ENCODE measurements at regions not wholly inside any gene's neighbourhood (a gene's known extent, or its start where the extent isn't known, plus 50 kb on each side); places are given as distances from the start of the nearest gene placed in this dataset.
A peak's percentile ranks its signal among the peaks of the same experiment; 100 is the strongest.

- no peaks in the 10 kb centered on the region for H3K36me3 ChIP-seq
- peaks cover 0 to 3% (median 0%) of the 10 kb centered on the region in 9 donors for H3K27me3 ChIP-seq
- ATAC-seq = peak; percentile 42 to 81 (median 56)
- H3K4me3 ChIP-seq = no peak overlapping the region
- peaks cover 0 to 3% (median 0%) of the 10 kb centered on the region in 12 donors for H3K4me1 ChIP-seq
- intact Hi-C loops (cut with DNase I) = no loop called here
- WGBS, 4 donors = 75 to 81% (median 76%) methylated on average over 4 of the region's 4 CpGs
- no peak overlapping the region for H3K27ac ChIP-seq
- DNase-seq = peak in 4 of 5 donors; percentile 27 to 51 (median 34)
- TF ChIP-seq POLR2A (IDR thresholded peaks at IDR 0.05) (no peak), CTCF (IDR thresholded peaks at IDR 0.05) (no peak)
- no peaks in the 10 kb centered on the region for H3K9me3 ChIP-seq
Observed at GRCh38 chr20:39909447-39909846, 779.6 kb downstream of the MAFB start.

- no peak for DNase-seq
- Histone ChIP-seq H3K4me3 (no peak overlapping the region), H3K9me3 (no peaks in the 10 kb centered on the region), H3K4me1 (peaks cover 0 to 3% (median 0%) of the 10 kb centered on the region in 12 donors), H3K27me3 (peaks cover 0 to 3% (median 0%) of the 10 kb centered on the region in 9 donors), H3K36me3 (no peaks in the 10 kb centered on the region), H3K27ac (no peak overlapping the region)
- intact Hi-C loops (cut with DNase I) = no loop called here
- TF ChIP-seq CTCF (IDR thresholded peaks at IDR 0.05) (no peak), POLR2A (IDR thresholded peaks at IDR 0.05) (no peak)
- 66 to 80% (median 78%) methylated on average over 7 of the region's 7 CpGs for WGBS, 4 donors
- no peak for ATAC-seq
Observed at GRCh38 chr20:39904476-39905112, 784.4 kb downstream of the MAFB start.

- TF ChIP-seq CTCF (IDR thresholded peaks at IDR 0.05) (no peak), POLR2A (IDR thresholded peaks at IDR 0.05) (no peak)
- 77 to 90% (median 84%) methylated on average over 10 of the region's 10 CpGs for WGBS, 4 donors
Observed at GRCh38 chr20:39903806-39904465, 785.1 kb downstream of the MAFB start.

GRCh38 chr20:39899881-39900280, 789.2 kb downstream of the MAFB start:
- no peaks in the 10 kb centered on the region for H3K36me3 ChIP-seq
- H3K4me1 ChIP-seq = no peaks in the 10 kb centered on the region
- no peak overlapping the region for H3K27ac ChIP-seq
- no peak for ATAC-seq
- H3K27me3 ChIP-seq = no peaks in the 10 kb centered on the region
- no peak overlapping the region for H3K4me3 ChIP-seq
- TF ChIP-seq CTCF (IDR thresholded peaks at IDR 0.05) = no peak
- no peak for TF ChIP-seq POLR2A (IDR thresholded peaks at IDR 0.05)
- DNase-seq = no peak
- H3K9me3 ChIP-seq = no peaks in the 10 kb centered on the region
- intact Hi-C loops (cut with DNase I) = loop anchor here in 1 of 10 donors (10.0 kb wide), 1 partner anchor 795 kb away; no protein-coding TSS in a partner anchor
- WGBS, 4 donors = 86 to 96% (median 94%) methylated on average over 1 of the region's 1 CpG

More at GRCh38 chr20:39903806-39904465, 785.1 kb downstream of the MAFB start:
- Histone ChIP-seq H3K36me3 (no peaks in the 10 kb centered on the region), H3K9me3 (no peaks in the 10 kb centered on the region), H3K4me1 (peaks cover 0 to 3% (median 0%) of the 10 kb centered on the region in 12 donors), H3K4me3 (no peak overlapping the region), H3K27ac (no peak overlapping the region), H3K27me3 (peaks cover 0 to 3% (median 0%) of the 10 kb centered on the region in 9 donors)
- intact Hi-C loops (cut with DNase I) = no loop called here
- no peak for DNase-seq
- ATAC-seq = no peak
